NT2/D1 (cell line): ENCODE measurements at regions not wholly inside any gene's neighbourhood (a gene's known extent, or its start where the extent isn't known, plus 50 kb on each side); places are given as distances from the start of the nearest gene placed in this dataset.

Experiments
- YY1 ChIP-seq: IDR thresholded peaks from 2 replicates; pipeline ENCODE4 v1.6.1; 2011; ENCODE audit not compliant: insufficient read length, insufficient read depth
- ZNF274 ChIP-seq: IDR thresholded peaks from 2 replicates; pipeline ENCODE4 v1.6.1; 2011; ENCODE audit warnings: mild to moderate bottlenecking, low read depth, low read length

DNA sequence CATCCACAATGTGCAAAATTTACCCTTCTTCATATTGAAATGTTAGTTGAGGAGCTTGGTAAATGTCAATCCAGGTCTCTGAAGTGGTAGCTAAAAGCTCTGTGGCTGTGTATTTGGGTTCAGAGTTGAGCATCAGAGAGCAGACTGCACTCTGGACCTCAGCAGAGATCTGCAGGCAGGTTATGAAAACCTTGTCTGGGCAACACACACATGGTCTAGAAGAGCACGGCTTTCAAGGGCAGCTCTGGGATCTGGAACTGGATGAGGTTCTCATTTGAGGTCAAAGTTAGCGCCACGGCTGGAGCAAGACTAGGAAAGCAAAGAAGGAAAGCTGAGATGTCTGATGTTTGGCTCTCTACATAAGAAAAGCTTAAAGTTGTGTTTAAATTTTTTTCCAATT lies 243.0 kb downstream of the SH3BP4 start:
- TF ChIP-seq ZNF274 (no peak), YY1 (no peak)
